IMR-90 (cell line): ENCODE measurements at regions not wholly inside any gene's neighbourhood (a gene's known extent, or its start where the extent isn't known, plus 50 kb on each side); places are given as distances from the start of the nearest gene placed in this dataset.

Experiments used
- ATAC-seq: fragments of 200-7000 bp; cut with Tn5 transposase; 2 replicates; pipeline ENCODE4 v1.9.1; 2020; ENCODE audit warnings: low read depth, mild to moderate bottlenecking, moderate library complexity
- BruUV-seq: library from RNA; stranded (reverse); fragments of 400-500 nt; replicated peaks from 2 replicates; lab custom pipeline; 2021; lab: Mats Ljungman, UMichigan
- CTCF ChIA-PET: fragments of 300-600 bp; formaldehyde crosslinking; extraction: SDS; loops from one replicate; lab custom pipeline; 2021; ENCODE audit warnings: antibody characterized with exemption; lab: Yijun Ruan, JAX
- POLR2A ChIA-PET: fragments of 300-600 bp; sonication (Branson Sonifier 250); formaldehyde crosslinking; loops from one replicate; lab custom pipeline; 2022; ENCODE audit warnings: antibody characterized with exemption; ENCODE audit not compliant: unreplicated experiment; lab: Charles Lee
- DNase-seq: peaks from one replicate; pipeline ENCODE4 v3.0.0; 2013
- H2AFZ ChIP-seq: replicated peaks from 2 replicates; pipeline ENCODE3; 2013; ENCODE audit warnings: low read length, mild to moderate bottlenecking; ENCODE audit not compliant: poor library complexity
- H2AK5ac ChIP-seq: 2 replicates; pipeline ENCODE4 v1.6.1; 2013; ENCODE audit warnings: low read depth, low read length, inconsistent platforms
- H2AK9ac ChIP-seq: replicated peaks from 2 replicates; pipeline ENCODE3; 2013; ENCODE audit warnings: mild to moderate bottlenecking, low read depth, low read length, moderate library complexity; ENCODE audit not compliant: poor library complexity
- H2BK120ac ChIP-seq: 2 replicates; pipeline ENCODE4 v1.6.1; 2013; ENCODE audit warnings: low read depth, low read length, inconsistent platforms
- H2BK15ac ChIP-seq: 3 replicates; pipeline ENCODE4 v1.6.1; 2013; ENCODE audit warnings: low read depth, low read length, inconsistent platforms
- H2BK20ac ChIP-seq: 2 replicates; pipeline ENCODE4 v1.6.1; 2013; ENCODE audit warnings: low read depth, mild to moderate bottlenecking, inconsistent platforms, low read length, moderate library complexity
- H2BK5ac ChIP-seq: 2 replicates; pipeline ENCODE4 v1.6.1; 2013; ENCODE audit warnings: mild to moderate bottlenecking, low read depth, low read length, inconsistent platforms; ENCODE audit not compliant: poor library complexity, severe bottlenecking
- H3K14ac ChIP-seq: replicated peaks from 2 replicates; pipeline ENCODE4 v1.6.1; 2013; ENCODE audit warnings: low read depth, low read length, inconsistent platforms
- H3K18ac ChIP-seq: 2 replicates; pipeline ENCODE4 v1.6.1; 2013; ENCODE audit warnings: low read depth, low read length, control low read depth
- H3K23ac ChIP-seq: 2 replicates; pipeline ENCODE4 v1.6.1; 2013; ENCODE audit warnings: low read depth, low read length, inconsistent platforms
- H3K27ac ChIP-seq: 2 replicates; pipeline ENCODE4 v1.5.1; 2013; ENCODE audit warnings: mild to moderate bottlenecking, control low read depth, low read length; ENCODE audit not compliant: insufficient read depth
- H3K27me3 ChIP-seq: 2 replicates; pipeline ENCODE4 v1.6.1; 2013; ENCODE audit warnings: low read length; ENCODE audit not compliant: control insufficient read depth, insufficient read depth
- H3K36me3 ChIP-seq: 2 replicates; pipeline ENCODE4 v1.6.1; 2013; ENCODE audit warnings: low read length, mixed read lengths; ENCODE audit not compliant: control insufficient read depth, insufficient read depth
- H3K4ac ChIP-seq: 2 replicates; pipeline ENCODE4 v1.6.1; 2013; ENCODE audit warnings: low read depth, low read length, inconsistent platforms
- H3K4me1 ChIP-seq: 2 replicates; pipeline ENCODE4 v1.6.1; 2013; ENCODE audit warnings: low read length, mixed read lengths; ENCODE audit not compliant: control insufficient read depth, insufficient read depth
- H3K4me2 ChIP-seq: 2 replicates; pipeline ENCODE4 v1.6.1; 2013; ENCODE audit warnings: low read depth, mild to moderate bottlenecking, control low read depth, low read length, moderate library complexity
- H3K4me3 ChIP-seq: 2 replicates; pipeline ENCODE4 v1.5.1; 2013; ENCODE audit warnings: low read depth, mild to moderate bottlenecking, control low read depth, low read length, moderate library complexity; ENCODE audit not compliant: insufficient read depth
- H3K56ac ChIP-seq: 2 replicates; pipeline ENCODE4 v1.6.1; 2013; ENCODE audit warnings: low read length, inconsistent platforms; ENCODE audit not compliant: insufficient read depth; ENCODE audit errors: extremely low read depth
- H3K79me1 ChIP-seq, 2 experiments: 2 replicates each; pipeline ENCODE4 v1.6.1; 2013; ENCODE audit warnings: low read length in 2 of 2, inconsistent platforms in 1 of 2, low read depth in 1 of 2
- H3K9ac ChIP-seq: 2 replicates; pipeline ENCODE4 v1.6.1; 2013; ENCODE audit warnings: low read depth, low read length, control low read depth
- H3K9me1 ChIP-seq: 2 replicates; pipeline ENCODE4 v1.6.1; 2013; ENCODE audit warnings: low read length, inconsistent platforms; ENCODE audit not compliant: insufficient read depth
- H3K9me3 ChIP-seq: 2 replicates; pipeline ENCODE4 v1.6.1; 2013; ENCODE audit warnings: low read length; ENCODE audit not compliant: control insufficient read depth, insufficient read depth
- H4K20me1 ChIP-seq: 2 replicates; pipeline ENCODE4 v1.6.1; 2013; ENCODE audit warnings: low read length, inconsistent platforms; ENCODE audit not compliant: insufficient read depth
- H4K5ac ChIP-seq: 2 replicates; pipeline ENCODE4 v1.6.1; 2013; ENCODE audit warnings: mild to moderate bottlenecking, low read depth, low read length, control low read depth
- H4K8ac ChIP-seq, 2 experiments: 2 replicates each; pipeline ENCODE4 v1.6.1; 2013; ENCODE audit warnings: low read depth in 2 of 2, low read length in 2 of 2, control low read depth in 1 of 2, inconsistent platforms in 1 of 2
- H4K91ac ChIP-seq: 2 replicates; pipeline ENCODE4 v1.6.1; 2013; ENCODE audit warnings: low read depth, low read length, inconsistent platforms; ENCODE audit not compliant: insufficient read depth
- BHLHE40 ChIP-seq: fragments of 150-350 bp; IDR thresholded peaks from 2 replicates; pipeline ENCODE4 v1.6.1; 2016; ENCODE audit warnings: mild to moderate bottlenecking, low read depth, low read length
- FOS ChIP-seq: fragments of 150-350 bp; IDR thresholded peaks from 2 replicates; pipeline ENCODE4 v1.6.1; 2016; ENCODE audit warnings: low read depth, low read length
- MAFK ChIP-seq: IDR thresholded peaks from 2 replicates; pipeline ENCODE4 v1.6.1; 2012; ENCODE audit warnings: low read depth, low read length, improper control_type of control experiment
- WGBS, 2 experiments: methylation state at CpG; one replicate each; pipeline versions ENCODE4 v1.1.5 to v1.1.7; 2013; ENCODE audit warnings: missing lambda C conversion rate in 2 of 2; ENCODE audit not compliant: insufficient read length in 1 of 2; ENCODE audit errors: extremely low coverage in 2 of 2; 5-methylcytosine and 5-hydroxymethylcytosine counted together
- dilution Hi-C: fragments of 300-500 bp; cut with HindIII; formaldehyde crosslinking; loops from one replicate; pipeline ENCODE4 v1.14.3; 2018; ENCODE audit warnings: low sequenced_read_pairs; ENCODE audit not compliant: unreplicated experiment
- in situ Hi-C: fragments of 300-500 bp; cut with MboI; formaldehyde crosslinking; loops from 3 replicates; pipeline ENCODE4 v1.14.3; 2019; ENCODE audit warnings: low sequenced_read_pairs, inconsistent platforms, mixed read lengths
- intact Hi-C: fragments of 100-400 bp; cut with micrococcal nuclease; formaldehyde crosslinking; loops from 2 replicates; pipeline ENCODE4 v1.10.0; 2022
- TF ChIP-seq, protein P1 (sequence below): fragments of 150-350 bp; IDR thresholded peaks from 2 replicates; pipeline ENCODE4 v1.6.1; 2017; ENCODE audit warnings: mild to moderate bottlenecking, antibody characterized with exemption, low read length, low read depth

DNA sequence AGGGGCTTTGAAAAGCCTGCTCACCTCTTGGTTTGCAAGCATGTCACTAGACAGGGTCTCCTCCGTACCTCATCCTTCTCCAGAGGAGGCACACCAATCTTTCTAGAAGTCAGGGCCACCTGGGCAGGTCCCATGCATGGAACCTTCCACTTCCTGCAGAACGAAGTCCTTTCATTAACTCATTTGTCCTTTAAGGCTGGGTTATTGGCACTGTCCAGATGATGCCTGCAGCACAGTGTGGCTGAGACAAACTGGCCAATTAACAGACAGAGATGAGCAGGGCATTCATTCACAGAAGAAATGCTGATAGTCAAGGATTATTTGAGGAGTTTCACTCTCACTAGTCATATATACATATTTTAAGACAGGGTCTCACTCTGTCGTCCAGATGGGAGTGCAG, 245.3 kb downstream of the TFCP2L1 start:
- H3K27me3 ChIP-seq: peaks cover 78% of the 10 kb centered on the region
- no peaks in the 10 kb centered on the region for H3K36me3 ChIP-seq
- WGBS, 2 experiments: 50% methylated on average over 1 of the region's 3 CpGs; no CpG with 5 or more reads in 1 of the 2 experiments
- H3K18ac ChIP-seq: no peak overlapping the region
- H2BK20ac ChIP-seq: no peak overlapping the region
- TF ChIP-seq FOS: no peak
- TF ChIP-seq BHLHE40: no peak
- no peak for TF ChIP-seq MAFK
- TF ChIP-seq, protein P1, sequence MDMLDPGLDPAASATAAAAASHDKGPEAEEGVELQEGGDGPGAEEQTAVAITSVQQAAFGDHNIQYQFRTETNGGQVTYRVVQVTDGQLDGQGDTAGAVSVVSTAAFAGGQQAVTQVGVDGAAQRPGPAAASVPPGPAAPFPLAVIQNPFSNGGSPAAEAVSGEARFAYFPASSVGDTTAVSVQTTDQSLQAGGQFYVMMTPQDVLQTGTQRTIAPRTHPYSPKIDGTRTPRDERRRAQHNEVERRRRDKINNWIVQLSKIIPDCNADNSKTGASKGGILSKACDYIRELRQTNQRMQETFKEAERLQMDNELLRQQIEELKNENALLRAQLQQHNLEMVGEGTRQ: no peak
- H3K23ac ChIP-seq: no peak overlapping the region
- no peak overlapping the region for H3K27ac ChIP-seq
- intact Hi-C loops: no loop called here
- no peak overlapping the region for H4K5ac ChIP-seq
- no peak overlapping the region for H3K4me2 ChIP-seq
- DNase-seq (no peak), ATAC-seq (no peak)
- H2BK15ac ChIP-seq: no peak overlapping the region
- H3K4me1 ChIP-seq: no peaks in the 10 kb centered on the region
- no peak overlapping the region for H3K14ac ChIP-seq
- ChIA-PET POLR2A (no interaction called here), CTCF (interaction anchor here (0.6 to 0.9 kb wide), 2 partner anchors 9 to 11 kb away, joined by 3 read pairs; no protein-coding TSS in a partner anchor)
- no peak overlapping the region for H2BK5ac ChIP-seq
- H2AK5ac ChIP-seq: no peak overlapping the region
- no peak overlapping the region for H3K56ac ChIP-seq
- H3K4me3 ChIP-seq: no peak overlapping the region
- H4K91ac ChIP-seq: no peak overlapping the region
- H3K4ac ChIP-seq: no peak overlapping the region
- no peak overlapping the region for H4K8ac ChIP-seq
- H4K20me1 ChIP-seq: no peaks in the 10 kb centered on the region
- no TSS peak for BruUV-seq
- dilution Hi-C loops: no loop called here
- H2AK9ac ChIP-seq: no peak overlapping the region
- no peaks in the 10 kb centered on the region for H3K9me1 ChIP-seq
- in situ Hi-C loops: no loop called here
- H3K79me1 ChIP-seq: no peaks in the 10 kb centered on the region
- H2AFZ ChIP-seq: no peak overlapping the region
- peaks cover 12% of the 10 kb centered on the region for H3K9me3 ChIP-seq
- no peak overlapping the region for H3K9ac ChIP-seq
- H2BK120ac ChIP-seq: no peak overlapping the region
